Tibial nerve (tissue), 3 donors: ENCODE measurements at regions not wholly inside any gene's neighbourhood (a gene's known extent, or its start where the extent isn't known, plus 50 kb on each side); places are given as distances from the start of the nearest gene placed in this dataset.

ENCODE experiments used
- EP300 ChIP-seq, 2 donors: sonication (generic); formaldehyde crosslinking; IDR thresholded peaks; one replicate each; pipeline ENCODE4 v1.6.1; 2017; ENCODE audit warnings: antibody characterized with exemption in 2 of 2, mild to moderate bottlenecking in 1 of 2
- POLR2A ChIP-seq, 2 donors: fragments of 450-650 bp; IDR thresholded peaks; one replicate each; pipeline ENCODE4 v1.6.1; 2017; ENCODE audit warnings: antibody characterized with exemption in 2 of 2, mild to moderate bottlenecking in 2 of 2, moderate library complexity in 2 of 2

- TF ChIP-seq POLR2A (IDR thresholded peaks at IDR 0.05) = no peak
- no peak for TF ChIP-seq EP300 (IDR thresholded peaks at IDR 0.05)
Measured at GRCh38 chr2:117293012-117293411, 521.5 kb upstream of the DDX18 start.
